ENCODE measurements at regions not wholly inside any gene's neighbourhood (a gene's known extent, or its start where the extent isn't known, plus 50 kb on each side); places are given as distances from the start of the nearest gene placed in this dataset.

GRCh38 chr20:12112665-12113064, 195.0 kb downstream of the BTBD3 start:
- no peak for TF ChIP-seq CTCF (conservative IDR thresholded peaks at IDR 0.05 in 1 of 2, IDR thresholded peaks at IDR 0.05 in 1 of 2; ENCODE audit: extremely low read depth in 1 of 2, insufficient read depth in 1 of 2, low read depth in 1 of 2, low read length in 2 of 2)
- TF ChIP-seq EZH2 (IDR thresholded peaks at IDR 0.05; ENCODE audit: borderline replicate concordance, low read length), result no peak
